Nephron progenitor cell (in vitro differentiated cells): ENCODE measurements at regions not wholly inside any gene's neighbourhood (a gene's known extent, or its start where the extent isn't known, plus 50 kb on each side); places are given as distances from the start of the nearest gene placed in this dataset.

Experiments used
- DNase-seq: peaks from one replicate; pipeline ENCODE4 v3.0.0; 2021
- H3K27ac Mint-ChIP-seq: 2 replicates; pipeline ENCODE4 v1.8.0; 2021; ENCODE audit warnings: mild to moderate bottlenecking, moderate library complexity, mixed read lengths
- H3K27me3 Mint-ChIP-seq: 2 replicates; pipeline ENCODE4 v1.8.0; 2021; ENCODE audit warnings: mild to moderate bottlenecking, low read depth, mixed read lengths; ENCODE audit not compliant: poor library complexity
- H3K36me3 Mint-ChIP-seq: 2 replicates; pipeline ENCODE4 v1.8.0; 2021; ENCODE audit warnings: low read depth, mixed read lengths
- H3K4me1 Mint-ChIP-seq: 2 replicates; pipeline ENCODE4 v1.8.0; 2021; ENCODE audit warnings: mixed read lengths
- H3K4me3 Mint-ChIP-seq: 2 replicates; pipeline ENCODE4 v1.8.0; 2021; ENCODE audit warnings: mild to moderate bottlenecking, moderate library complexity, mixed read lengths
- H3K9me3 Mint-ChIP-seq: 2 replicates; pipeline ENCODE4 v1.8.0; 2021; ENCODE audit warnings: mild to moderate bottlenecking, moderate library complexity, mixed read lengths
- CTCF ChIP-seq: fragments of 200-600 bp; sonication (generic); IDR thresholded peaks from 2 replicates; pipeline ENCODE4 v1.5.0; 2021; ENCODE audit warnings: antibody characterized with exemption

DNA sequence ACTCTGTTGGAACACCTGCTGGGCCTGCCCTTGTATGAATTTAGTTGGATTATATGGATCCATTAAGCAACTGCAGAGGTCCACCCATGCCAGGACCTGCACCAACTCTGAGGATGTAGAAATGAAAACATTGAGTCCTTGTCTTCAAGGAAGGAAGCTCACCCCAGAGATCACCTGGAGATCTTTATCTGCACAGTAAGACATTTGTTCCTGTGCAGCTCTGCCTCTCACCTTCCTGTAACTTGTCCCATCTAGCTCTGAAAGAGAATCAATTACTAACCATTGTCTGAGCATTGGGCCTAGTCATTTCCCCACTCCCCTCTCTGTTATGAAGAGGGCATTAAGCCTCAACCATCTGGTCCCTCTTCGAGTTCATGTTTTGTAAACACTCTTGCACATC lies 105.2 kb upstream of the YWHAQ start:
- no peak for TF ChIP-seq CTCF
- no peaks in the 10 kb centered on the region for H3K36me3 Mint-ChIP-seq
- H3K9me3 Mint-ChIP-seq, result peaks cover 36% of the 10 kb centered on the region
- H3K4me3 Mint-ChIP-seq, result no peak overlapping the region
- peaks cover 9% of the 10 kb centered on the region for H3K4me1 Mint-ChIP-seq
- no peak overlapping the region for H3K27ac Mint-ChIP-seq
- no peak for DNase-seq
- peaks cover 5% of the 10 kb centered on the region for H3K27me3 Mint-ChIP-seq

DNA sequence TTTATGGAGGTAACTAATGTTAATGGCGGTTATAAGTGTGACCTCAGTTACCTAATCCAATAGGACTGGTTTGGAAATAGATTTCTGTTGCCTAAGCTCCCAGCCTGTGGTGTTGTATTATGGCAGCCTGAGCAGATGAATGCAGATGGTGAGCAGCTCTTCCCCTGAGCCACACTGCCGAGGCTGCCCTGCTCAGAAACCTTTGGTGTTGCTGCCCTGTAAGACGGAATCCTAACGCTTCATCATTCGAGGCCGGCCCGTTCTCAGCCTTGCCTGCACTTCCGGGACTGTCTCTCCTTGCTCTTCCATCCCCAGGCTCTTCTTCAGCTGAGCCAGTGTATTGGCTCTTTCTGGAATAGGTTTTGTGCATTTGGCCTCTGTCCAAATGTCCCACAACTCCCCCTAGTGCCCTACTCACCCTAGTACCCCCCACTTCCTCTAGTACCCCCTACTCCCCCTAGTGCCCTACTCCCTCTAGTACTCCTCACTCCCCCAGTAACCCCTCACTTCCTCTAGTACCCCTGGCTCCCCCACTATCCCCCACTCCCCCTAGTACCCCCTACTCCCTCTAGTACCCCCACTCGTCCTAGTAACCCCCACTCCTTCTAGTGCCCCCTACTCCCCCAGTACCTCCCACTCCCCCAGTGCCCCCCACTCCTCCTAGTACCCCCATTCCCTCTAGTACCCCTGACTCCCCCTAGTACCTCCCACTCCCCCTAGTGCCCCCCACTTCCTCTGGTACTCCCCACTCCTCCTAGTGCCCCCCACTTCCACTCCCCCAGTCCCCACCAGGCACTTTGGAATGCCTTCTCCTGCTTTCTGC lies 106.0 kb upstream of the TAF1B start:
- no peak for DNase-seq
- H3K9me3 Mint-ChIP-seq, result peaks cover 33% of the 10 kb centered on the region
- H3K36me3 Mint-ChIP-seq, result no peaks in the 10 kb centered on the region
- H3K4me1 Mint-ChIP-seq, result peaks cover 9% of the 10 kb centered on the region
- no peak overlapping the region for H3K27ac Mint-ChIP-seq
- no peak overlapping the region for H3K4me3 Mint-ChIP-seq
- H3K27me3 Mint-ChIP-seq, result peaks cover 4% of the 10 kb centered on the region
- no peak for TF ChIP-seq CTCF

DNA sequence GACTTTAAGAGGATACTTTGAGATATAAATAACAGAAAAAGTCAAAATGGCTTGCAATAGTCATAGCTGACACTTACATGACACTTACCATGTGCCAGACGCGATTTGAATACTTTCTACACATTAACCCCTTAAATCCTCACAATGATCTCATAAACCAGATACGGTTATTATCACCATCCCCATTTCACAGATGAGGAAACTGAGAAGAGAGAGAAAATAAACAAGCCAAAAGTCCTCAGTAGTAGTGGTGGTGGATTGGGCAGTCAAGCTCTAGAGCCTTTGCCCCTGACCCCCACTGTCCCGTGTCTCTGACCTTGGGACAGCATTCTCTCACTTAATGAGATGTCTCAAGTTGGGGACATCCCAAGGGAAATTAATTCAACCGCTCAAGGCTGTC lies 105.2 kb upstream of the TAF1B start:
- no peak overlapping the region for H3K4me3 Mint-ChIP-seq
- H3K27me3 Mint-ChIP-seq, result peaks cover 8% of the 10 kb centered on the region
- peaks cover 28% of the 10 kb centered on the region for H3K9me3 Mint-ChIP-seq
- DNase-seq, result no peak
- no peaks in the 10 kb centered on the region for H3K36me3 Mint-ChIP-seq
- H3K4me1 Mint-ChIP-seq, result peaks cover 9% of the 10 kb centered on the region
- no peak for TF ChIP-seq CTCF
- H3K27ac Mint-ChIP-seq, result no peak overlapping the region

DNA sequence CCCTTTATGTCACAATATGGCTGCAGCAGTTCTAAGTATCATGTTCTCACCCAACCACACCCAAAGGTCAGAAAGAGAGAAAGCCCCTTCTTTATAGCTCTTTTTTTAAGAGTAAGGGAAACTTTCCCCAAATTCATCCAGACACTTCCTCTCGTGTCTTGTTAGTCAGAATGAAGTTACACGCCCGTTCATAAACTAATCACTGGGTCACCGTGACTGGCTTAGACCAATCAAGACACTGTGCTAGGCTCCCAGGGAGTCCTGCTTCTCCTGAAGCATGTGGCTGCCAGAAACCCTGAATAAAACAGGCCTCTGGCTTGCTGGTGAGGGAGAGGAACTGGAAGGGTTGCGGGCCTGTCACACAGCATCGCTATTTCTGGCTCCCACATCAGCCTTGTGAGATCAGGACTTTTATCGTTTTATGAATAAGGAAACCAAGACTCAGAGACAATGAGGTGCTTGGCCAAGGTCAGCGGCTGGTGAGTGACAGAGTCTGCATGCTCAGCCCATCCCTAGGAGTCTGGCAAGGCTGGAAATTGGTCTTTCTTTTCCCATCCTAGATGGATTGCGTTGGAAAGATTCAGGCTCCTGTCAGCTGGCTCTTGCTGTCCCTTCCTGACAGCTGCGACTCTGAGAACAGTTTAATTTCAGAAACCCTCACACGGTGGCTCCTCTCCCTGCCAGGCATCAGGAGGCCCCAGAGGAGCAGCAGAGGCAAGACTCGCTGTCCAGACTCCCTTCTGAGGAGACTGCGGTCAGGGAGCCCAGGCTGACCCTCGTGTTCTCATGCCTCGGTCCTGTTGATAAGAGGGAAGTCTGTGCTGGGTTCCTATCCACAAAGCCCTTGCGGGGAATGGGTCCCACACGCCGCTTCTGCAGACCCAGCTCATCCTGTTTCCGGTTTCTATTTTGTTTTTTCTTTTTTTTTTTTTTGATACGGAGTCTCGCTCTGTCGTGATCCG lies 104.5 kb upstream of the TAF1B start:
- no peak for DNase-seq
- no peak overlapping the region for H3K27ac Mint-ChIP-seq
- H3K4me3 Mint-ChIP-seq, result no peak overlapping the region
- H3K4me1 Mint-ChIP-seq, result peaks cover 9% of the 10 kb centered on the region
- no peak for TF ChIP-seq CTCF
- H3K36me3 Mint-ChIP-seq, result no peaks in the 10 kb centered on the region
- peaks cover 26% of the 10 kb centered on the region for H3K9me3 Mint-ChIP-seq
- H3K27me3 Mint-ChIP-seq, result peaks cover 8% of the 10 kb centered on the region

- Mint-ChIP-seq H3K27me3 (peaks cover 8% of the 10 kb centered on the region), H3K4me3 (no peak overlapping the region), H3K4me1 (peaks cover 9% of the 10 kb centered on the region), H3K36me3 (no peaks in the 10 kb centered on the region), H3K9me3 (peaks cover 22% of the 10 kb centered on the region), H3K27ac (no peak overlapping the region)
- no peak for DNase-seq
- TF ChIP-seq CTCF, result no peak
Observed at GRCh38 chr2:9739531-9739964, 103.7 kb upstream of the TAF1B start.
